ENCODE measurements at regions not wholly inside any gene's neighbourhood (a gene's known extent, or its start where the extent isn't known, plus 50 kb on each side); places are given as distances from the start of the nearest gene placed in this dataset.

DNA sequence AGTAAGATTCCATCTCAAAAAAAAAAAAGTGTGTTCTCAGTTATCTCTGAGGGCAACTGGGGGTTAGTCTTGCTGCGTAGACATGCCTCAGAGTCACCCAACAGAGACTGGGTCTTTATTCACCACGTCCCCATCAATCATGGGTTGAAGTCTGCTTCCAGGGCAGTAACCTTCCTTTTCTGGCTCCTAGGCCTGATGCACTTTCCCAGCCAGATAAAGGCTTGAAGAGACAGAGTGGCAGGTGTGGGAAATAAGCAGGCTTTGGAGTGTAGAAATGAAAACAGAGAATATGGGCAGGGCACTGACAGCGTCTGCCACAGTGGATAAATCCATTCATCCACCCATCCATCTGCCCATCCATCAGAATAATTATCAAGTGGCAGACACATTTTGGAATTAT is 134.1 kb upstream of the LGALSL start (continued):
- TF ChIP-seq, protein P1, sequence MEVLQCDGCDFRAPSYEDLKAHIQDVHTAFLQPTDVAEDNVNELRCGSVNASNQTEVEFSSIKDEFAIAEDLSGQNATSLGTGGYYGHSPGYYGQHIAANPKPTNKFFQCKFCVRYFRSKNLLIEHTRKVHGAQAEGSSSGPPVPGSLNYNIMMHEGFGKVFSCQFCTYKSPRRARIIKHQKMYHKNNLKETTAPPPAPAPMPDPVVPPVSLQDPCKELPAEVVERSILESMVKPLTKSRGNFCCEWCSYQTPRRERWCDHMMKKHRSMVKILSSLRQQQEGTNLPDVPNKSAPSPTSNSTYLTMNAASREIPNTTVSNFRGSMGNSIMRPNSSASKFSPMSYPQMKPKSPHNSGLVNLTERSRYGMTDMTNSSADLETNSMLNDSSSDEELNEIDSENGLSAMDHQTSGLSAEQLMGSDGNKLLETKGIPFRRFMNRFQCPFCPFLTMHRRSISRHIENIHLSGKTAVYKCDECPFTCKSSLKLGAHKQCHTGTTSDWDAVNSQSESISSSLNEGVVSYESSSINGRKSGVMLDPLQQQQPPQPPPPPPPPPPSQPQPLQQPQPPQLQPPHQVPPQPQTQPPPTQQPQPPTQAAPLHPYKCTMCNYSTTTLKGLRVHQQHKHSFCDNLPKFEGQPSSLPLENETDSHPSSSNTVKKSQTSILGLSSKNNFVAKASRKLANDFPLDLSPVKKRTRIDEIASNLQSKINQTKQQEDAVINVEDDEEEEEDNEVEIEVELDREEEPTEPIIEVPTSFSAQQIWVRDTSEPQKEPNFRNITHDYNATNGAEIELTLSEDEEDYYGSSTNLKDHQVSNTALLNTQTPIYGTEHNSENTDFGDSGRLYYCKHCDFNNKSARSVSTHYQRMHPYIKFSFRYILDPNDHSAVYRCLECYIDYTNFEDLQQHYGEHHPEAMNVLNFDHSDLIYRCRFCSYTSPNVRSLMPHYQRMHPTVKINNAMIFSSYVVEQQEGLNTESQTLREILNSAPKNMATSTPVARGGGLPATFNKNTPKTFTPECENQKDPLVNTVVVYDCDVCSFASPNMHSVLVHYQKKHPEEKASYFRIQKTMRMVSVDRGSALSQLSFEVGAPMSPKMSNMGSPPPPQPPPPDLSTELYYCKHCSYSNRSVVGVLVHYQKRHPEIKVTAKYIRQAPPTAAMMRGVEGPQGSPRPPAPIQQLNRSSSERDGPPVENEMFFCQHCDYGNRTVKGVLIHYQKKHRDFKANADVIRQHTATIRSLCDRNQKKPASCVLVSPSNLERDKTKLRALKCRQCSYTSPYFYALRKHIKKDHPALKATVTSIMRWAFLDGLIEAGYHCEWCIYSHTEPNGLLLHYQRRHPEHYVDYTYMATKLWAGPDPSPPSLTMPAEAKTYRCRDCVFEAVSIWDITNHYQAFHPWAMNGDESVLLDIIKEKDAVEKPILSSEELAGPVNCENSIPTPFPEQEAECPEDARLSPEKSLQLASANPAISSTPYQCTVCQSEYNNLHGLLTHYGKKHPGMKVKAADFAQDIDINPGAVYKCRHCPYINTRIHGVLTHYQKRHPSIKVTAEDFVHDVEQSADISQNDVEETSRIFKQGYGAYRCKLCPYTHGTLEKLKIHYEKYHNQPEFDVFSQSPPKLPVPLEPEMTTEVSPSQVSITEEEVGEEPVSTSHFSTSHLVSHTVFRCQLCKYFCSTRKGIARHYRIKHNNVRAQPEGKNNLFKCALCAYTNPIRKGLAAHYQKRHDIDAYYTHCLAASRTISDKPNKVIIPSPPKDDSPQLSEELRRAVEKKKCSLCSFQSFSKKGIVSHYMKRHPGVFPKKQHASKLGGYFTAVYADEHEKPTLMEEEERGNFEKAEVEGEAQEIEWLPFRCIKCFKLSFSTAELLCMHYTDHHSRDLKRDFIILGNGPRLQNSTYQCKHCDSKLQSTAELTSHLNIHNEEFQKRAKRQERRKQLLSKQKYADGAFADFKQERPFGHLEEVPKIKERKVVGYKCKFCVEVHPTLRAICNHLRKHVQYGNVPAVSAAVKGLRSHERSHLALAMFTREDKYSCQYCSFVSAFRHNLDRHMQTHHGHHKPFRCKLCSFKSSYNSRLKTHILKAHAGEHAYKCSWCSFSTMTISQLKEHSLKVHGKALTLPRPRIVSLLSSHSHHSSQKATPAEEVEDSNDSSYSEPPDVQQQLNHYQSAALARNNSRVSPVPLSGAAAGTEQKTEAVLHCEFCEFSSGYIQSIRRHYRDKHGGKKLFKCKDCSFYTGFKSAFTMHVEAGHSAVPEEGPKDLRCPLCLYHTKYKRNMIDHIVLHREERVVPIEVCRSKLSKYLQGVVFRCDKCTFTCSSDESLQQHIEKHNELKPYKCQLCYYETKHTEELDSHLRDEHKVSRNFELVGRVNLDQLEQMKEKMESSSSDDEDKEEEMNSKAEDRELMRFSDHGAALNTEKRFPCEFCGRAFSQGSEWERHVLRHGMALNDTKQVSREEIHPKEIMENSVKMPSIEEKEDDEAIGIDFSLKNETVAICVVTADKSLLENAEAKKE (CRISPR knock-in tag; IDR thresholded peaks at IDR 0.05), result no peak
- no peak for TF ChIP-seq ZNF114 (CRISPR knock-in tag; IDR thresholded peaks at IDR 0.05)
- TF ChIP-seq EZH2phosphoT487 (IDR thresholded peaks at IDR 0.05; ENCODE audit: unreplicated experiment), result no peak
- TF ChIP-seq NANOG (IDR thresholded peaks at IDR 0.05; ENCODE audit: borderline replicate concordance), result no peak
- TF ChIP-seq, protein P2, sequence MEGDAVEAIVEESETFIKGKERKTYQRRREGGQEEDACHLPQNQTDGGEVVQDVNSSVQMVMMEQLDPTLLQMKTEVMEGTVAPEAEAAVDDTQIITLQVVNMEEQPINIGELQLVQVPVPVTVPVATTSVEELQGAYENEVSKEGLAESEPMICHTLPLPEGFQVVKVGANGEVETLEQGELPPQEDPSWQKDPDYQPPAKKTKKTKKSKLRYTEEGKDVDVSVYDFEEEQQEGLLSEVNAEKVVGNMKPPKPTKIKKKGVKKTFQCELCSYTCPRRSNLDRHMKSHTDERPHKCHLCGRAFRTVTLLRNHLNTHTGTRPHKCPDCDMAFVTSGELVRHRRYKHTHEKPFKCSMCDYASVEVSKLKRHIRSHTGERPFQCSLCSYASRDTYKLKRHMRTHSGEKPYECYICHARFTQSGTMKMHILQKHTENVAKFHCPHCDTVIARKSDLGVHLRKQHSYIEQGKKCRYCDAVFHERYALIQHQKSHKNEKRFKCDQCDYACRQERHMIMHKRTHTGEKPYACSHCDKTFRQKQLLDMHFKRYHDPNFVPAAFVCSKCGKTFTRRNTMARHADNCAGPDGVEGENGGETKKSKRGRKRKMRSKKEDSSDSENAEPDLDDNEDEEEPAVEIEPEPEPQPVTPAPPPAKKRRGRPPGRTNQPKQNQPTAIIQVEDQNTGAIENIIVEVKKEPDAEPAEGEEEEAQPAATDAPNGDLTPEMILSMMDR (conservative IDR thresholded peaks at IDR 0.05; ENCODE audit: low read depth in 2 of 2), result no peak
- TF ChIP-seq STAT1 (IDR thresholded peaks at IDR 0.05; ENCODE audit: unreplicated experiment), result no peak
- TF ChIP-seq POLR2AphosphoS5 (IDR thresholded peaks at IDR 0.05; ENCODE audit: low read depth), result no peak
- TF ChIP-seq ZNF331 (CRISPR knock-in tag; IDR thresholded peaks at IDR 0.05; ENCODE audit: low read depth), result no peak
- TF ChIP-seq EZH2 (IDR thresholded peaks at IDR 0.05; ENCODE audit: low read depth, unreplicated experiment), result no peak

Data from GM23338 (cell line).